ENCODE measurements at regions not wholly inside any gene's neighbourhood (a gene's known extent, or its start where the extent isn't known, plus 50 kb on each side); places are given as distances from the start of the nearest gene placed in this dataset.

- no peak for TF ChIP-seq POLR2AphosphoS5 (IDR thresholded peaks at IDR 0.05; ENCODE audit: insufficient read depth in 1 of 2, low read depth in 1 of 2)
- TF ChIP-seq CTCF (IDR thresholded peaks at IDR 0.05), result no peak
These were observed 73.5 kb upstream of the ZC3H12C start for GRCh38 chr11:110019675-110020074.
